ENCODE measurements at regions not wholly inside any gene's neighbourhood (a gene's known extent, or its start where the extent isn't known, plus 50 kb on each side); places are given as distances from the start of the nearest gene placed in this dataset.

DNA sequence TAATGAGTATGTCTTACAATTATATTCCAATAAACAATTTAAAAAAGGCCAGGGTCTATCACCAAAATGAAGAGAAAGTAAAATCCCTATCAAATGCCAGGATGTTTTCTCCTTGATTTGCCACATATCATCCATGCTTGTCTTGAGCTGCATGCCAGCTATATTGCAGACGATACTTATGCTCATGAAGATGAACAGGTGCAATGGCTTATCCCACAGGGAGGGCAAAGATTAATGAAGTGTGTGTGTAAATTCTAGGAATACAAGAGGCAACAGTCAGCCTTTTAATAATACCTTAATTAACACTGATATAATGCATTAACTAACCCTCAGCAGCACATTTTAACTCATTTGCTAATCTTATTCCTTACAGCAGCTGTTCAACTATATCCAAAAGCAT, 850.5 kb downstream of the KCNA4 start:
- TF ChIP-seq REST (IDR thresholded peaks at IDR 0.05; ENCODE audit: insufficient replicate concordance, low read depth) (no peak), CTCF (IDR thresholded peaks at IDR 0.05; ENCODE audit: insufficient read depth, low read length) (no peak), GABPA (IDR thresholded peaks at IDR 0.05; ENCODE audit: low read depth) (no peak), SPI1 (IDR thresholded peaks at IDR 0.05; ENCODE audit: borderline replicate concordance, low read depth) (no peak), POLR2AphosphoS5 (IDR thresholded peaks at IDR 0.05; ENCODE audit: low read depth) (no peak)
- Histone ChIP-seq H3K4me3 (replicated peaks; ENCODE audit: insufficient read depth, low read length) (no peak overlapping the region), H3K27ac (replicated peaks) (no peak overlapping the region), H3K27me3 (ENCODE audit: insufficient read depth, poor library complexity, severe bottlenecking) (no peaks in the 10 kb centered on the region)
- no peak for DNase-seq (ENCODE audit: low read depth in 1 of 2, low spot score in 1 of 2)

GRCh38 chr11:29163231-29163630, 853.6 kb downstream of the KCNA4 start:
- Histone ChIP-seq H3K4me3 (replicated peaks; ENCODE audit: insufficient read depth, low read length) (no peak overlapping the region), H3K27me3 (ENCODE audit: insufficient read depth, poor library complexity, severe bottlenecking) (no peaks in the 10 kb centered on the region), H3K27ac (replicated peaks) (no peak overlapping the region)
- no peak for TF ChIP-seq GABPA (IDR thresholded peaks at IDR 0.05; ENCODE audit: low read depth)
- DNase-seq (ENCODE audit: low read depth in 1 of 2, low spot score in 1 of 2) = no peak

DNA sequence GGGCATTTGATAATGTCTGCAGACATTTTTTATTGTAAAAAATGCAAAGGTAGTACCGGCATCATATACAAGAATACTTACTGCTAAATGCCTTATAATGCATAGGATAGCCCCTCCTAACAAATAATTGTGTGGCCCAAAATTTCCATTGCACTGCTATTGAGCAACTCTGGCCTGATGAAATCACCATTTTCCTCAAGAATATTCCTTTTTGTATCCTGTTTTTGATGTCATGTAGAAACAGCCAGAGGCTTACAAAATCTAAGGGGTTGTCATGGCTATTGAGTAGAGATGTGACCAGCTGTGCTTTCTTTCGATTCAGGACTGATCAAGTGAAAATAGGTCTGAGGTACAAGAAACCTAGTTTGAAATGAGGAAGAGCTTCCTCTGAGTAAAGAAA, 854.3 kb downstream of the KCNA4 start:
- TF ChIP-seq POLR2AphosphoS5 (IDR thresholded peaks at IDR 0.05; ENCODE audit: low read depth) (no peak), GABPA (IDR thresholded peaks at IDR 0.05; ENCODE audit: low read depth) (no peak), SPI1 (IDR thresholded peaks at IDR 0.05; ENCODE audit: borderline replicate concordance, low read depth) (no peak)
- Histone ChIP-seq H3K27ac (replicated peaks) (no peak overlapping the region), H3K27me3 (ENCODE audit: insufficient read depth, poor library complexity, severe bottlenecking) (no peaks in the 10 kb centered on the region), H3K4me3 (replicated peaks; ENCODE audit: insufficient read depth, low read length) (no peak overlapping the region)
- no peak for DNase-seq (ENCODE audit: low read depth in 1 of 2, low spot score in 1 of 2)

DNA sequence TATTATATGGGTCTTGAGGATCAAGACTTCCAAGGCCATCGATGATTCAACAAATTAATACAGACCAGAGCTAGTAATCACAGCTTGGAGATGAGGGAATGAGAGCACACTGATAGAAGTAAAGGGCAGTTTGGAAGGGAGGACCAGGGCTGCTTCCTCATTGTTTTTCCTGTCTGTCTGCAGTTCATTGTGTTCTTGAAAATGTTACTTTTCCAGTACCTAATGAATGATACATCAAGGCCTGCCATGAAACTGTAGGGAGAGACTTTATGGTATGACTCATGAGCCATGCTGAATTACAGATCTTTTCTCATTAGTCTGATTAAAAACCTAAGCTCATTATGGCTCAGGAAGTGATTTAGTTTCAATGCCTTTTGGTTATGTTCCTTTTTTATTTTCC, 855.6 kb downstream of the KCNA4 start:
- Histone ChIP-seq H3K27ac (replicated peaks) (no peak overlapping the region), H3K4me3 (replicated peaks; ENCODE audit: insufficient read depth, low read length) (no peak overlapping the region), H3K27me3 (ENCODE audit: insufficient read depth, poor library complexity, severe bottlenecking) (no peaks in the 10 kb centered on the region)
- DNase-seq (ENCODE audit: low read depth in 1 of 2, low spot score in 1 of 2) = no peak
- TF ChIP-seq REST (IDR thresholded peaks at IDR 0.05; ENCODE audit: insufficient replicate concordance, low read depth) (no peak), POLR2AphosphoS5 (IDR thresholded peaks at IDR 0.05; ENCODE audit: low read depth) (no peak), GABPA (IDR thresholded peaks at IDR 0.05; ENCODE audit: low read depth) (no peak)

GRCh38 chr11:29159552-29160465, 857.0 kb downstream of the KCNA4 start:
- Histone ChIP-seq H3K4me3 (replicated peaks; ENCODE audit: insufficient read depth, low read length) (no peak overlapping the region), H3K27me3 (ENCODE audit: insufficient read depth, poor library complexity, severe bottlenecking) (no peaks in the 10 kb centered on the region), H3K27ac (replicated peaks) (no peak overlapping the region)
- TF ChIP-seq GABPA (IDR thresholded peaks at IDR 0.05; ENCODE audit: low read depth) (no peak), CTCF (IDR thresholded peaks at IDR 0.05; ENCODE audit: insufficient read depth, low read length) (peak; percentile 23)
- peak in 1 of 2 experiments; percentile 35 for DNase-seq (ENCODE audit: low read depth in 1 of 2, low spot score in 1 of 2)

Data from HL-60 (cell line).